GM23248 (cell line): ENCODE measurements at regions not wholly inside any gene's neighbourhood (a gene's known extent, or its start where the extent isn't known, plus 50 kb on each side); places are given as distances from the start of the nearest gene placed in this dataset.

Source experiments
- EZH2 ChIP-seq: fragments of 200-600 bp; sonication (generic); IDR thresholded peaks from 2 replicates; pipeline ENCODE4 v1.6.1; 2018; ENCODE audit warnings: antibody characterized with exemption, mild to moderate bottlenecking; ENCODE audit not compliant: insufficient read depth, poor library complexity, severe bottlenecking
- EZH2phosphoT487 ChIP-seq: fragments of 200-600 bp; sonication (generic); IDR thresholded peaks from 2 replicates; pipeline ENCODE4 v1.6.1; 2018; ENCODE audit warnings: antibody characterized with exemption, moderate library complexity, mild to moderate bottlenecking, low read depth; ENCODE audit not compliant: insufficient read depth

DNA sequence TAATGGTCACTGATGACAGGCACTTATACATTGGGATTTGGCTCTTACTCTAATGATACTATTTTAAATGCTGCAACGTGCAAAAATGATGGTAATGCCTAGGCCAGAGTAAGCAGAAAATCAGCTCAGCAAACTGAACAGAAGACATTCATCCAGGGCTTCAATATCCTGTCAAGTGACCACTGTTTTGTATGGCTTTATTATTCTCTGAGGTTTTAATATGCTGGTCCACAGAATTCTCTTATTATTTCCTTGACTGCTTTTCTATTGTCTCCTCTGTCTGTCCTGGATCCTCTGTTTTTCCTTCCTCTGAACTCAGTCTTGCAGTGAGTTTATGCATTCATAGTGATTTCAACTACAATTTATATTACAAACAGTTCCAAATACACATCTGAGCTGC, 90.8 kb upstream of the PMFBP1 start:
- TF ChIP-seq EZH2, result no peak
- TF ChIP-seq EZH2phosphoT487, result no peak
